Endodermal cell (in vitro differentiated cells): ENCODE measurements at regions not wholly inside any gene's neighbourhood (a gene's known extent, or its start where the extent isn't known, plus 50 kb on each side); places are given as distances from the start of the nearest gene placed in this dataset.

Source experiments
- DNase-seq: peaks from one replicate; pipeline ENCODE4 v3.0.0-alpha.2; 2017
- H3K27ac ChIP-seq: 2 replicates; pipeline ENCODE4 v1.5.1; 2013; ENCODE audit warnings: mild to moderate bottlenecking, low read depth, low read length, moderate library complexity
- H3K27me3 ChIP-seq: 2 replicates; pipeline ENCODE4 v1.6.1; 2013; ENCODE audit warnings: mild to moderate bottlenecking, low read length, moderate library complexity; ENCODE audit not compliant: insufficient read depth, control insufficient read depth, poor library complexity, severe bottlenecking
- H3K36me3 ChIP-seq: 2 replicates; pipeline ENCODE4 v1.7.0; 2013; ENCODE audit warnings: mild to moderate bottlenecking, low read length, moderate library complexity; ENCODE audit not compliant: control insufficient read depth, insufficient read depth
- H3K4me1 ChIP-seq: one replicate; pipeline ENCODE4 v1.7.0; 2013; ENCODE audit warnings: low read length; ENCODE audit not compliant: control insufficient read depth, insufficient read depth
- H3K4me3 ChIP-seq: 2 replicates; pipeline ENCODE4 v1.5.1; 2013; ENCODE audit warnings: mild to moderate bottlenecking, low read length, moderate library complexity
- H3K9ac ChIP-seq: 2 replicates; pipeline ENCODE4 v1.6.1; 2013; ENCODE audit warnings: mild to moderate bottlenecking, low read length, moderate library complexity; ENCODE audit not compliant: poor library complexity, severe bottlenecking; ENCODE audit errors: extremely low read depth
- H3K9me3 ChIP-seq: 2 replicates; pipeline ENCODE4 v1.6.1; 2013; ENCODE audit warnings: mild to moderate bottlenecking, low read length, moderate library complexity; ENCODE audit not compliant: control insufficient read depth
- H3K27ac Mint-ChIP-seq: 2 replicates; pipeline ENCODE4 v1.8.0; 2020; ENCODE audit warnings: mixed read lengths
- H3K27me3 Mint-ChIP-seq: 2 replicates; pipeline ENCODE4 v1.8.0; 2021; ENCODE audit warnings: mild to moderate bottlenecking, mixed read lengths; ENCODE audit not compliant: insufficient read depth
- H3K36me3 Mint-ChIP-seq: 2 replicates; pipeline ENCODE4 v1.8.0; 2020; ENCODE audit warnings: low read depth, mixed read lengths
- H3K4me1 Mint-ChIP-seq: 2 replicates; pipeline ENCODE4 v1.8.0; 2020; ENCODE audit warnings: mixed read lengths
- H3K4me3 Mint-ChIP-seq: 2 replicates; pipeline ENCODE4 v1.8.0; 2020; ENCODE audit warnings: mild to moderate bottlenecking, moderate library complexity, mixed read lengths
- H3K9me3 Mint-ChIP-seq: 2 replicates; pipeline ENCODE4 v1.8.0; 2020; ENCODE audit warnings: mild to moderate bottlenecking, mixed read lengths
- CTCF ChIP-seq: fragments of 200-600 bp; sonication (generic); conservative IDR thresholded peaks from 2 replicates; pipeline ENCODE4 v1.5.0; 2021; ENCODE audit warnings: antibody characterized with exemption, mild to moderate bottlenecking
- WGBS, 2 experiments: methylation state at CpG; one replicate each; pipeline versions ENCODE4 v1.1.5 to v1.1.7; 2013; ENCODE audit warnings: missing lambda C conversion rate in 2 of 2, mixed read lengths in 1 of 2; ENCODE audit not compliant: insufficient coverage in 1 of 2, insufficient read length in 1 of 2; 5-methylcytosine and 5-hydroxymethylcytosine counted together

- Histone ChIP-seq H3K27ac (no peak overlapping the region), H3K36me3 (no peaks in the 10 kb centered on the region), H3K4me1 (no peaks in the 10 kb centered on the region), H3K9me3 (no peaks in the 10 kb centered on the region), H3K27me3 (no peaks in the 10 kb centered on the region), H3K4me3 (no peak overlapping the region), H3K9ac (no peak overlapping the region)
- H3K27me3 Mint-ChIP-seq: no peaks in the 10 kb centered on the region
- no peaks in the 10 kb centered on the region for H3K4me1 Mint-ChIP-seq
- DNase-seq: peak; percentile 63
- no peaks in the 10 kb centered on the region for H3K9me3 Mint-ChIP-seq
- no peaks in the 10 kb centered on the region for H3K36me3 Mint-ChIP-seq
- 62 to 90% methylated on average over 2 to 3 of the region's 3 CpGs for WGBS, 2 experiments
- peak; percentile 54 for TF ChIP-seq CTCF
- no peak overlapping the region for H3K27ac Mint-ChIP-seq
- H3K4me3 Mint-ChIP-seq: no peak overlapping the region
Observed at GRCh38 chr14:43410631-43411030, 1096.5 kb downstream of the FSCB start.

GRCh38 chr14:43408472-43408871 is 1098.6 kb downstream of the FSCB start:
- Mint-ChIP-seq H3K36me3 (no peaks in the 10 kb centered on the region), H3K27me3 (no peaks in the 10 kb centered on the region), H3K27ac (no peak overlapping the region), H3K9me3 (no peaks in the 10 kb centered on the region), H3K4me1 (no peaks in the 10 kb centered on the region), H3K4me3 (no peak overlapping the region)
- Histone ChIP-seq H3K9me3 (no peaks in the 10 kb centered on the region), H3K27me3 (no peaks in the 10 kb centered on the region), H3K36me3 (no peaks in the 10 kb centered on the region), H3K4me3 (no peak overlapping the region), H3K4me1 (no peaks in the 10 kb centered on the region), H3K9ac (no peak overlapping the region), H3K27ac (no peak overlapping the region)
- TF ChIP-seq CTCF: no peak
- DNase-seq: no peak

- no peak overlapping the region for H3K4me3 Mint-ChIP-seq
- no peaks in the 10 kb centered on the region for H3K27me3 Mint-ChIP-seq
- H3K36me3 Mint-ChIP-seq: no peaks in the 10 kb centered on the region
- H3K36me3 ChIP-seq: no peaks in the 10 kb centered on the region
- H3K9ac ChIP-seq: no peak overlapping the region
- H3K4me1 Mint-ChIP-seq: no peaks in the 10 kb centered on the region
- H3K27ac ChIP-seq: no peak overlapping the region
- DNase-seq: no peak
- no peak overlapping the region for H3K27ac Mint-ChIP-seq
- H3K4me3 ChIP-seq: no peak overlapping the region
- no peak for TF ChIP-seq CTCF
- H3K9me3 ChIP-seq: no peaks in the 10 kb centered on the region
- no peaks in the 10 kb centered on the region for H3K4me1 ChIP-seq
- H3K27me3 ChIP-seq: no peaks in the 10 kb centered on the region
- no CpG with 5 or more reads among the region's 1 CpG for WGBS, 2 experiments
- no peaks in the 10 kb centered on the region for H3K9me3 Mint-ChIP-seq
Observed at GRCh38 chr14:43407706-43408105, 1099.4 kb downstream of the FSCB start.
